ENCODE measurements at regions not wholly inside any gene's neighbourhood (a gene's known extent, or its start where the extent isn't known, plus 50 kb on each side); places are given as distances from the start of the nearest gene placed in this dataset.

DNA sequence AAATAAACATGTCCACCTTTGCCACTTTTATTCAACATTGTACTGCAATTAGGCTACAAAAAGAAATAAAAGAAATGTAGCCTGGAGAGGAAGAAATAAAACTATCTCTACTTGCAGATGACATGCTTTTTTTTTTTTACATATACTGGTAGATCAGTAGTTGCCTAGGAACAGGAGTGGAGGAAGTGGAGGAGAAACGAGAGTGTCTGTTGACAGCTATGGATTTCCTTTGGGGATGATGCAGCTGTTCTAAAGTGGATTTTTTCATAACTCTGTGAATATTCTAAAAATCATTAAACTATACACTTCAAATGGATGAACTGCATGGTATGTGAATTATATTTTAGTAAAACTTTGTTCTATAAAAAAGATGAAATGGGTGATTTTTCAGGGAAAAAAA, 116.4 kb downstream of the ANAPC4 start:
- TF ChIP-seq, protein P1, sequence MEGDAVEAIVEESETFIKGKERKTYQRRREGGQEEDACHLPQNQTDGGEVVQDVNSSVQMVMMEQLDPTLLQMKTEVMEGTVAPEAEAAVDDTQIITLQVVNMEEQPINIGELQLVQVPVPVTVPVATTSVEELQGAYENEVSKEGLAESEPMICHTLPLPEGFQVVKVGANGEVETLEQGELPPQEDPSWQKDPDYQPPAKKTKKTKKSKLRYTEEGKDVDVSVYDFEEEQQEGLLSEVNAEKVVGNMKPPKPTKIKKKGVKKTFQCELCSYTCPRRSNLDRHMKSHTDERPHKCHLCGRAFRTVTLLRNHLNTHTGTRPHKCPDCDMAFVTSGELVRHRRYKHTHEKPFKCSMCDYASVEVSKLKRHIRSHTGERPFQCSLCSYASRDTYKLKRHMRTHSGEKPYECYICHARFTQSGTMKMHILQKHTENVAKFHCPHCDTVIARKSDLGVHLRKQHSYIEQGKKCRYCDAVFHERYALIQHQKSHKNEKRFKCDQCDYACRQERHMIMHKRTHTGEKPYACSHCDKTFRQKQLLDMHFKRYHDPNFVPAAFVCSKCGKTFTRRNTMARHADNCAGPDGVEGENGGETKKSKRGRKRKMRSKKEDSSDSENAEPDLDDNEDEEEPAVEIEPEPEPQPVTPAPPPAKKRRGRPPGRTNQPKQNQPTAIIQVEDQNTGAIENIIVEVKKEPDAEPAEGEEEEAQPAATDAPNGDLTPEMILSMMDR (IDR thresholded peaks at IDR 0.05; ENCODE audit: low read depth, low read length) = no peak
- no peak for TF ChIP-seq POLR2A (IDR thresholded peaks at IDR 0.05; ENCODE audit: extremely low read depth, insufficient read length)

Measured in NB4 (cell line).